ENCODE measurements at regions not wholly inside any gene's neighbourhood (a gene's known extent, or its start where the extent isn't known, plus 50 kb on each side); places are given as distances from the start of the nearest gene placed in this dataset.

DNA sequence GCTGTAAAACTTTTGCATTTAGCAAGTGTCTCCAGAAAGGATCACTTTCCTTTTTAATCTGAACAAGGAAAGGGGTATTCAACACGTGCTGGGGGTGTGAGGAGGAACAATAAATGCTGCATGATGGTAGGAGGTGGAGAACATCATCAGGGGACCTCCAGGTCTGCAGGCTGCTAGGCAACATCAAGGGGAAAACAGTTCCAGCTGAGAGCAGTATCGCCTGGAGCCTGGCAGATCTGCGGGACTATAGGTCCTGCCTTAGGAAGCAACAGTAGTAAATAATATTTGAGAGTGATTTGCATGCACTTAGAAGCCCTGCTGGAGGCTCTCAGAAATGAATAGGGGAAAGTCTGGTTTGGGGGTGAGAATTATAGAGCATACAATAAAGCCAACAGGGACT, 175.6 kb downstream of the SUCLG1 start:
- H3K4me1 Mint-ChIP-seq (ENCODE audit: low read depth) = peaks cover 1% of the 10 kb centered on the region
- DNase-seq = no peak
- no peaks in the 10 kb centered on the region for H3K36me3 Mint-ChIP-seq (ENCODE audit: low read depth)
- CTCF ChIA-PET = no interaction called here
- intact Hi-C loops (cut with micrococcal nuclease) = no loop called here
- POLR2A ChIA-PET = no interaction called here
- H3K27me3 Mint-ChIP-seq = peaks cover 6% of the 10 kb centered on the region
- no peak for TF ChIP-seq CTCF (IDR thresholded peaks at IDR 0.05)
- H3K4me3 Mint-ChIP-seq = no peak overlapping the region
- H3K27ac Mint-ChIP-seq = no peak overlapping the region
- no peaks in the 10 kb centered on the region for H3K9me3 Mint-ChIP-seq
- no peak for ATAC-seq

DNA sequence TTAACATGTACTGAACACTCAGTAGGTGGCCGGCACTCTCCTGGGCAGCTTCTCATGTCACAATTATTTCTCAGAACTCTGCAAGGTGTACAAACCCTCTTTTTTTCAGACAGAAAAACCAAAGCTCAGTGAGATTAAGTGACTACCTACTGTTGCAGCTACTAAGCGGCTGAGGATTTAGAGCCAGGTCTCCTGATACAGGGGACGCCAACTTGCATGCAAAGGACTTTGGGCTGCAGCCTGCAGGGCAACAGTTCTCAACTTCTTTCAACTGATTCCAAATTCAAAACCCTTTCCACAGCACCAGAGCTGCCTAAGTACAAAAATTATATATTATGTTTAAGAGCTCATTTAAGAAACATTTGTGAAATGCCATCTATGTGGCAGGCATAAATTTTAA, 177.6 kb downstream of the SUCLG1 start:
- no peak for TF ChIP-seq CTCF (IDR thresholded peaks at IDR 0.05)
- Mint-ChIP-seq H3K4me3 (no peak overlapping the region), H3K4me1 (ENCODE audit: low read depth) (peaks cover 10% of the 10 kb centered on the region), H3K27me3 (peaks cover 3% of the 10 kb centered on the region), H3K27ac (no peak overlapping the region), H3K36me3 (ENCODE audit: low read depth) (no peaks in the 10 kb centered on the region), H3K9me3 (no peaks in the 10 kb centered on the region)
- intact Hi-C loops (cut with micrococcal nuclease) = no loop called here
- no peak for DNase-seq
- ChIA-PET CTCF (no interaction called here), POLR2A (no interaction called here)
- ATAC-seq = no peak

- intact Hi-C loops (cut with micrococcal nuclease) = no loop called here
- H3K36me3 Mint-ChIP-seq (ENCODE audit: low read depth) = no peaks in the 10 kb centered on the region
Observed at GRCh38 chr2:84280873-84281272, 178.2 kb downstream of the SUCLG1 start.

GRCh38 chr2:84278386-84278785, 180.7 kb downstream of the SUCLG1 start:
- Mint-ChIP-seq H3K27ac (no peak overlapping the region), H3K4me3 (no peak overlapping the region), H3K36me3 (ENCODE audit: low read depth) (no peaks in the 10 kb centered on the region), H3K27me3 (no peaks in the 10 kb centered on the region), H3K4me1 (ENCODE audit: low read depth) (peaks cover 12% of the 10 kb centered on the region), H3K9me3 (no peaks in the 10 kb centered on the region)
- intact Hi-C loops (cut with micrococcal nuclease) = no loop called here
- ATAC-seq (no peak), DNase-seq (no peak)
- ChIA-PET POLR2A (no interaction called here), CTCF (interaction anchor here (0.8 kb wide), 1 partner anchor 41 kb away, joined by 3 read pairs; no protein-coding TSS in a partner anchor)
- TF ChIP-seq CTCF (IDR thresholded peaks at IDR 0.05) = no peak

More at GRCh38 chr2:84280873-84281272, 178.2 kb downstream of the SUCLG1 start:
- POLR2A ChIA-PET = no interaction called here
- ATAC-seq (no peak), DNase-seq (no peak)
- Mint-ChIP-seq H3K27ac (no peak overlapping the region), H3K4me3 (no peak overlapping the region), H3K9me3 (no peaks in the 10 kb centered on the region), H3K27me3 (peaks cover 1% of the 10 kb centered on the region), H3K4me1 (ENCODE audit: low read depth) (peaks cover 12% of the 10 kb centered on the region)
- CTCF ChIA-PET = no interaction called here
- TF ChIP-seq CTCF (IDR thresholded peaks at IDR 0.05) = no peak

DNA sequence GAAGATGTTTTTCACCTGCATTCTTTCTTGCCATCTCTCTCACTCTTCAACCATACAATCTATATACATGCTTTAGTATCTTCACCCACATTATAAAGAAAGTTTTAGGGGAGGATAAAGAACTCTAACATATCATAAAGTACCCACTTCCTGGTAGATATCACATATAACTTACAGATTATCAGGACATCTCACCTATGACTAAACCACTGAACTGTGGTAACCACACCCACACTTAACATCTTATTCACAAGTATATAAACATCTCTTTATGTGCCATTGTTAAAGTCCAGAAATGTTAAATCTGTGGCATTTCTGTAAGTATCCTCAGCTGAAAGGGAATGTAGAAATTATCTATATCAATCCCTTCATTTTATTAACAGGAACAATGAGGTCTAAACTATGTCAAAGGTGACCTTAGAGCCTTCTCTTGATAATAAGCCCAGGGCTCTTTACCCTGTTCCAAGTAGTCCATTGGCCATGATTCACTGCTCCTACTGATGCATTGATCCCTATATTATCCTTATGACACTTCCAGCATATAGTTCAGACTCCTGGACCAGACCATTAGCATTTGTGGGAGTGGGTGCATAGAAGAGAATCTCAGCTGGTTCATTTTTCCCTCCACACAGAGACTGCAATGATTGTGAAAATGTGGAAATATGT, 182.4 kb downstream of the SUCLG1 start:
- no peak overlapping the region for H3K4me3 Mint-ChIP-seq
- no peak overlapping the region for H3K27ac Mint-ChIP-seq
- ChIA-PET POLR2A (no interaction called here), CTCF (no interaction called here)
- intact Hi-C loops (cut with micrococcal nuclease) = no loop called here
- TF ChIP-seq CTCF (IDR thresholded peaks at IDR 0.05) = no peak
- no peaks in the 10 kb centered on the region for H3K9me3 Mint-ChIP-seq
- ATAC-seq (no peak), DNase-seq (no peak)
- H3K36me3 Mint-ChIP-seq (ENCODE audit: low read depth) = no peaks in the 10 kb centered on the region
- H3K4me1 Mint-ChIP-seq (ENCODE audit: low read depth) = peaks cover 12% of the 10 kb centered on the region
- peaks cover 4% of the 10 kb centered on the region for H3K27me3 Mint-ChIP-seq

Measured in activated CD8-positive, alpha-beta T cell treated with anti-CD3 and anti-CD28 coated beads for 36 hours (primary cell).